WI38 (cell line): ENCODE measurements at regions not wholly inside any gene's neighbourhood (a gene's known extent, or its start where the extent isn't known, plus 50 kb on each side); places are given as distances from the start of the nearest gene placed in this dataset.
"Not testable (repeated sequence)": the region's sequence is repeated elsewhere in the genome, so short reads cannot be mapped to it uniquely, and the experiment has no call there.

Experiments used
- H3K4me3 ChIP-seq: 2 replicates; pipeline ENCODE4 v1.5.1; 2011; ENCODE audit warnings: low read depth, mild to moderate bottlenecking, control low read depth, low read length
- TF ChIP-seq, protein P1 (sequence below): IDR thresholded peaks from 2 replicates; pipeline ENCODE4 v1.5.1; 2012; ENCODE audit warnings: low read depth, mild to moderate bottlenecking, control low read depth, low read length

DNA sequence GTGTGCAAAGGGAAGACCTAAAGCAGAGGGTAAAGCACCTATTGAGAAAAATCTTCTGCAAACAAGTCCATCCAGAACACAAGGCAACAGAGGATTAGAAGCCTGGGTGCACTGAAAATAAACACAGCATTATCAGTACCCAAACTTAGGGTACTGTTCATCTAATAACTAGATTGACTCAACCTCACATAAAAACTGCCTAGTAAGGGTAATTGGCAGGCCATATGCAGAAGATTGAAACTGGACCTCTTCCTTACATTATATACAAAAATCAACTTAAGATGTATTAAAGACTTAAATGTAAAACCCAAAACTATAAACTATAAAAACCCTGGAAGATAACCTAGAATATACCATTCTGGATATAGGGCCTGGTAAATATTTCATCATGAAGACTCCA is 91.2 kb upstream of the SIRPG start:
- no peak overlapping the region for H3K4me3 ChIP-seq
- TF ChIP-seq, protein P1, sequence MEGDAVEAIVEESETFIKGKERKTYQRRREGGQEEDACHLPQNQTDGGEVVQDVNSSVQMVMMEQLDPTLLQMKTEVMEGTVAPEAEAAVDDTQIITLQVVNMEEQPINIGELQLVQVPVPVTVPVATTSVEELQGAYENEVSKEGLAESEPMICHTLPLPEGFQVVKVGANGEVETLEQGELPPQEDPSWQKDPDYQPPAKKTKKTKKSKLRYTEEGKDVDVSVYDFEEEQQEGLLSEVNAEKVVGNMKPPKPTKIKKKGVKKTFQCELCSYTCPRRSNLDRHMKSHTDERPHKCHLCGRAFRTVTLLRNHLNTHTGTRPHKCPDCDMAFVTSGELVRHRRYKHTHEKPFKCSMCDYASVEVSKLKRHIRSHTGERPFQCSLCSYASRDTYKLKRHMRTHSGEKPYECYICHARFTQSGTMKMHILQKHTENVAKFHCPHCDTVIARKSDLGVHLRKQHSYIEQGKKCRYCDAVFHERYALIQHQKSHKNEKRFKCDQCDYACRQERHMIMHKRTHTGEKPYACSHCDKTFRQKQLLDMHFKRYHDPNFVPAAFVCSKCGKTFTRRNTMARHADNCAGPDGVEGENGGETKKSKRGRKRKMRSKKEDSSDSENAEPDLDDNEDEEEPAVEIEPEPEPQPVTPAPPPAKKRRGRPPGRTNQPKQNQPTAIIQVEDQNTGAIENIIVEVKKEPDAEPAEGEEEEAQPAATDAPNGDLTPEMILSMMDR: no peak

DNA sequence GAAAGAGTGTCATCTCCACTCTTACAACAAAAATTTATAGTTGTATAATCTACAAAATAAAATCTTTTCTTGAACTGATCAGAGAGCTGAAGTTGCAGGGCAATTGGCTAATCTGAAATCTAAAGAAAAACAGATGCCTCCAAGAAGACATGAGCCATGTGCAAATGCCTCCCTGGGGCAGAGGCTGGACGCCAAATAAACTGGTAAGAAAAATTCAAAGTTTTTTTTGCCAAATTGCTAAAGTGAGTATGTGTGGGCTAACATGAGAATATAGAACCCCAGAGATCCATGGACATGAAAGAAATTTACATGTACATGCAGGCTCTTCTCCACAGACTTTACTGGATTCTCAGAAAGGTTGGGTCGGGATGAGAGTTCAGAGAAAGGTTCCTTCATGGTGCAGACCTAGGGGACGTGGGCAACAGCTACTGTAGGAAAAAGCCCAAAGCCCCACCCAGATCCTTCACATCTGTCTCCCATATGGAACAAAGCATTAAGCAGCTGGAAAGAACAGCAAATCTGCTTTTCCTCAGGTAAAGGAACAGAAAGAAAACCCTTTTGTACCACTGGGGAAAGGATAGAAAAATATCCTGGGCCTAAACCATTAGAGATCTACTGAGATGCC is 90.5 kb upstream of the SIRPG start:
- no peak overlapping the region for H3K4me3 ChIP-seq
- TF ChIP-seq, protein P1: no peak

DNA sequence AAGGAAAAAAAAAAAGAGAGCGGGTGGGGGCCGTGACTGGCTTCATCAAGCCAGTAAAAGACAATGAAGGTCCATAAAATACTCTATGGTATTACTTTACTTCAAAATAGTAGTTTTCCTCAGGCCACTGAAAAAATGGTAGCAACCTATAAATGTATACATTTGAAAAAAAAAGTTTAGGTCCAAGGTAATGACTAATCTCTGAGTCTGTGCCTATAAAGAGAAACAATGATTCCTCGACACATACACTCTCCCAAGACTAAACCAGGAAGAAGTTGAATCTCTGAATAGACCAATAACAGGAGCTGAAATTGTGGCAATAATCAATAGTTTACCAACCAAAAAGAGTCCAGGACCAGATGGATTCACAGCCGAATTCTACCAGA is 84.5 kb upstream of the SIRPG start:
- H3K4me3 ChIP-seq: not testable (repeated sequence)

DNA sequence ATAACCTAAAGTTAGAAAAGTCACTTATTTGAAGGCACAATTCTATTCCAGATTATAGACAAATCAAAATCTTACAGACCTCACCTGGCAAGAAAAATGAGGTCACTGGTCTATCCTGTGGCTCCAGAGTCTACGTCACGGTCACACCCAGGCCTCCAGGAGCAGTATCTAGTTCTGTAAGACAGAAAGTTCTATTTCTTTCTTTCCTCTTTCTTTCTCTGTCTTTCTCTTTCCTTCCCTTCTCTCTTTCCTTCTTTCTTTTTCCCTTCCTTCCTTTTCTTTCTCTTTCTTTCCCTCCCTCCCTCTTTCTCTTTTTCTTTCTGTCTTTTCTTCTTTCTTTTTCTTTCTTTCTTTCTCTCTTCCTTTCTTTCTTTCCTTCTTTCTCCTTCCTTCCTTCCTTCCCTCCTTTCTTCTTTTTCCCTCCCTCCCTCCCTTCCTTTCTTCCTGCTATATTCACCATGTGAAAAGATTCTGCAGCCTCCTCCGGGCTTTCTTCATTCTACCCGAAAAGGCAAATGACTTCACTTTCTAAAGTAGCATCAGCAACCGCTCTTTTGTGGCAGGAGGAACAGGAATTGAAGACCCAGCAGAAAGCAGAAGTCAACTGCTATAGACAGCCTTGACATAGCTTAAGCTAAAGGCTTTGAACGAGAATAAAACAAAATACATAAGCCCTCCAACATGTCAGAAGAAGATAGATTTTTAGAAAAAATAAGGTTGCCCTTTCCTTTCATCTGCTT is 83.9 kb upstream of the SIRPG start:
- no peak overlapping the region for H3K4me3 ChIP-seq
- TF ChIP-seq, protein P1: no peak

DNA sequence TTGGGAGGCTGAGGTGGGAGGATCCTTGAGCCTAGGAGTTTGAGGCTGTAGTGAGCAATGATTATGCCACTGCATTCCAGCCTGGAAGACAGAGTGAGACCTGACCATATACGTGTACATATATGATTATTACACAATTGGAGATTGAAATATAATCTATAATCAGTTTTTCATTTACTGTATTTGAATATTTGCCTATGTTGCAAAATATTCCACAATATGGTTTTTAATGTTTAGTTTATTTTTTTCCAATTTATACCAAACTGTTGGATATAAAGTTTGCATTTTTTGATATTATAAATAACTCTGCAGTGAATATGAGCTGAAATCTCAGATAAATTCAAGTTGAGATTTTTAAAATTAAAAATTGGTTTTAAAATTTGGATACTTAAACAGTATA is 79.6 kb upstream of the SIRPG start:
- TF ChIP-seq, protein P1: no peak
- H3K4me3 ChIP-seq: no peak overlapping the region

DNA sequence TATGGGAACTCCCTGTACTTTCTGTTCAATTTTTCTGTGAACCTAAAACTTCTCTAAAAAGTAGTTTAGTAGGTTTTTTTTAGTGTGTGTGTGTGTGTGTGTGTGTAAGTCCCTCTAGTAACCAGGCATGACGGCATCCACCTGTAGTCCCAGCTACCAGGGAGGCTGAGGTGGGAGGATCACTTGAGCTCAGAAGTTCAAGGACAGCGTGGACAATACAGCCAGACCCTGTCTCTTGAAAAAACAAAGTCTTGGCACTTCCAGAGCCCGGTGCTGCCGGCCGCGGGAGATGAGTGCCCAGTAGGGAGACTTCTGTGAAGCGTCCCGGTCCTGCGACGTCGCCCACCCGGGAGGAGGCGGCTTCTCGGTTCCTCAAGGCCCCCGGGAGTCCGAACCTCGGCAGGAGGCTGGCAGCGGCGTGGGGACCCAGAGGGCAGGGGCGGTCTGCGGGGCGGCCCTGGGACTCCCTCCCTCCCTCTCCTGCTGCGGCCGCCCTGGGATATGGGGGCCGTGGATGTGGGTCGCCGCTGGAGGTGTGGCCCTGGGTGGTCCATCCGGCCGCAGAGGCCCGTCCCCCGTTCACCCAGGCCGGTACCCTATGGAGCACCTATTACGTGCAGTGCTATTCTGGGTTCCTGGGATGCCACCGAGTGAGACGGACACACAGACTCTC is 78.0 kb upstream of the SIRPG start:
- H3K4me3 ChIP-seq: no peak overlapping the region
- TF ChIP-seq, protein P1: no peak

DNA sequence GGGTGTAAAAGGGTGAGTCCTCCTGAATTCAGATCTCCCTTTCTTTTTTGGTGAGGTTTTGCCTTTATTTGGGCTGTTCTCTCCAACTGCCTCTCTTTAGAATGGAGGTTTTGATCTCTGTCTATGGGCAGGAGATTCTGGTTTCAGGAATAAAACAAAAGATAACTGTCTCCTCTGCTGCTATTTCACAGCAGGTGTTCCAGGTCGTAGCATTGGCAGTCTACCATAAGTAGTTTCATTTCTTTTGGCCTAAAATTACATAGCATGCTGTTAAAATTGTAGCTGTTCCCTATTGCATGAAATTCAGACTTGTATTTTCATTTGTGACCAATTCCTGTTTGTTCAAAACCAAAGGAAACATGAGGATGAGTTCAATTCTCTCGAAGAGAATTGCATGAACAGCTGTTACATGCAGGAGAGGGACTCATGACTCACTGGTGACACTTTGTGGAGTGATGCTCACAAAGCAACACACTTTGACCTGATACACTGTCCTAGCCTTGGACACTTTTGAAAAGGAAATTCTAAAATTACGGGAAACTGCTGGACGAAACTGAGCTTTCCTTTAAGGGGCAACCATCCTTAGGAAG is 76.8 kb upstream of the SIRPG start:
- H3K4me3 ChIP-seq: no peak overlapping the region
- TF ChIP-seq, protein P1: no peak

DNA sequence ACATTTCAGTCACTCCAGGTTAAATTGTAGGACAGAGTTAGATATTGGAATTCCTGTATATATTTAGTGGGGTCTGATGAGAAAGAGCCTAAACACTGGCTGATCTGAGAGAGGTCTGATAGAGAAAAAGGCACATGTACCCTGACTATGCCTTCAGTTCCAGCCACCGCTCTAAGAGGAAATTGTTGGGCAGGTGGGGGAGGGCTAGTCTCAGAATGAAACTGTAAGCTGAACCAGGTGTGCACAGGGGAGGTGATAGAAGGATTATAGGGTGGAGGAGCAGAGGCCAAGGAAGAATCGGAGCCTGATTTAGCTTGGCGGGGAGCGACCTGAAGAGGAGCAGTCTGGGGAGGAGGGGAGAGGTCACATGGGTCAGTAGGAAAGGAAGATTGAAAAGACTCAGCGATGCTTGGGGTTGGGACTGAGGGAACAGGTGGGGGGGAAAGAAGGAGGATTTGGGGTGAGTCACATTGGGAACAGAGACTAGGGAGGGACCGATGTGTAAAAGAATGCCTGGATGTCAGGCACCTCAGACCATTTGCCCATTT is 74.3 kb upstream of the SIRPG start:
- not testable (repeated sequence) for H3K4me3 ChIP-seq

DNA sequence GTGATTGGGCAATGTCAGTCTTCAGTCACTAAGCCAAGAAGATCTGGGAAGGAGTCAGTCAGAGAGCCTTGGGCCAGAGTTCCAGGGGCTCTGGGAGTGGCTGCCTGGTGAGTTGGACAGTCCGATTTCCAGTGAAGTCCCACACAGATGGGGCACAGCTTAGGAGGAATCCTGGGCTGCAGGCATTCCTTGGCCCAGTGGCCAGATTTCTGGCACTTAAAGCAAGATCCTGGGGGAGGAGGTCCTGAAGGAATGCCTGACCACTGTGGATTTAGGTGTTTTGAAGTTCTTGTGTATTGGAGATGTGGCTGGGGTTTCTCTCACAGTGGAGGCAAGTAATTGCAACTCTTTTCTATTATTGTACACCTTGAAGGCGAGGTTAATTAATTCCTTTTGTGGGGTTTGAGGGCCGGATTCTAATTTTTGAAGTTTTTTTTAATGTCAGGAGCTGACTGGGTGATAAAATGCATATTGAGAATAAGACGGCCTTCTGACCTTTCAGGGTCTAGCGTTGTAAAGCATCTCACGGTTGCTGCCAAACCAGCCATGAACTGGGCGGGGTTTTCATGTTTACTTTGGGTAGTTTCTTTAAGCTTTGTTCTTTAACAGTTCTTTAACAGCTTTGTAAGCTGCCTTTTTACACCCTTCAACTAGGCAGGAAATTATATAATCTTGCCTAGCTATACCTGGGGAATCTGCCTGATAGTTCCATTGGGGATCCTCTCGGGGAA is 73.6 kb upstream of the SIRPG start:
- not testable (repeated sequence) for H3K4me3 ChIP-seq

DNA sequence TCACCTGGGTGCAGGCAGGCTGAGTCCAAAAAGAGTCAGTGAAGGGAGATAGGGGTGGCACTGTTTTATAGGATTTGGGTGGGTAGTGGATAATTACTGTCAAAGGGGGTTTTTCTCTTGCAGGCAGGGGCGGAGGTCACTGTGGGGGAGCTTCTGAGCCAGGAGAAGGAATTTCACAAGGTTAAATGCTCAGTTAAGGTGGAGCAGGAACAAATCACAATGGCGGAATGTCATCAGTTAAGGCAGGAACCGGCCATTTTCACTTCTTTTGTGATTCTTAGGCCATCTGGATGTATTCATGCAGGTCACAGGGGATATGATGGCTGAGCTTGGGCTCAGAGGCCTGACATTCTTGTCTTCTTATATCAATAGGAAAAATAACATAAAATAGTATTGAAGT is 69.7 kb upstream of the SIRPG start:
- H3K4me3 ChIP-seq: not testable (repeated sequence)
